NOMO-1 treated with DMSO at 0.1 percent for 48 hours (cell line): ENCODE measurements at regions not wholly inside any gene's neighbourhood (a gene's known extent, or its start where the extent isn't known, plus 50 kb on each side); places are given as distances from the start of the nearest gene placed in this dataset.
A peak's percentile ranks its signal among the peaks of the same experiment; 100 is the strongest.

ENCODE experiments used
- DNase-seq: peaks from one replicate; lab custom pipeline; 2025; ENCODE audit not compliant: unreplicated experiment; lab: John Stamatoyannopoulos, UW

DNA sequence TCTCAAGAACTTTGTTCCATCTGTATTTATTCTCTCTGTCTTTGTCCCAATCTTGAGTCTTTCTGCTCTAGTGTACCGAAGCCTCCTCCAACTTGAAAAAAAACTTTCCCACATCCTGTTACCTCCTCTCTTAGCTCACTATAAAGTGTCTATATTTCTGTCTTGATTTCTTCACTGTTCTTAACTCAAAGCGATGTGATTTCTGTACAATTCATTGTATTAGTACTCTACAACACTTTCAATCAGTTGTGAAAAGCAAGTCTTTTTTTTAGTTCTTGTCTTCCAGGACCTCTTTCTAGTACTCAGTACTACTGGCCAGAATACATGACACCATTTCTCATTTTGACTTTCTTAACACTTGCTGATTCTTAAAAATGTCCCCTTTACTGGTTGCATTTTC, 353.5 kb upstream of the SATB1 start:
- DNase-seq, result no peak

DNA sequence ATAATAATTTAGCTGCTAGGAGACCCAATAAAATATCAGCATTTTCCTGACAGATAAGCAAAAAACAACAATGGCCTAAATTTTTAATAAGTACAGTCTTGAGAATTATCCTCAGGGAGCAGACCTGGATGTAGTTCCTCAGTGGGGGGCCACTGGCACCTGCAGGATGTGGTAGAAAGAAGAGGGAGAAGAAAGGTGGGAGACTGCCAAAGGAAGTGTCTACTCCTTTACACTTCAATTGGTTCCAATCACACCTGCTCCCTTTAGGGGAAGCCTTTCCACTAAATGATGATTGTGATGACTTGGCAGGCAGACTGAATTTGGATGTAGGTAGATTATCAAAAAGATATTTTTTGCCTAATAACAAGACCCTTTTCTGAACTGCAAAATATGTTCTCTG, 353.0 kb upstream of the SATB1 start:
- DNase-seq, result no peak

DNA sequence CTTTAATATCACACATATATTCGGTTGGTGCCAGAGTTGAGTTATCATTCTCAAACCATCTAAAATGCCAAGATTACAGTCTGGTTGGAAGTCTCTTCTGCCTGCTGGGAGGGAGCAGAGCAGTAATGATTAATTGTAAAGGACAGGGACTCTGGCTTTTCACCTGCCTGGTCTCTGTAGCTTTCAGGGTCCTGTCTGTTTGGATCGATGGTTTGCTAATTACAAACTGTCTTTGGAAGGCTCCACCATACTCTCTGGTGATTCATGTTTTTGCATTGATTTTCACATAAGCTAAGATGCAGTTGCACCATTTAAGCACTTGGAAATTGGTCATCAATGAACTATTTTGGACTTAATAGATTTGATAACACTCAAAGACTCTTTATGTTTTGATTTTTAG, 350.4 kb upstream of the SATB1 start:
- DNase-seq, result no peak

DNA sequence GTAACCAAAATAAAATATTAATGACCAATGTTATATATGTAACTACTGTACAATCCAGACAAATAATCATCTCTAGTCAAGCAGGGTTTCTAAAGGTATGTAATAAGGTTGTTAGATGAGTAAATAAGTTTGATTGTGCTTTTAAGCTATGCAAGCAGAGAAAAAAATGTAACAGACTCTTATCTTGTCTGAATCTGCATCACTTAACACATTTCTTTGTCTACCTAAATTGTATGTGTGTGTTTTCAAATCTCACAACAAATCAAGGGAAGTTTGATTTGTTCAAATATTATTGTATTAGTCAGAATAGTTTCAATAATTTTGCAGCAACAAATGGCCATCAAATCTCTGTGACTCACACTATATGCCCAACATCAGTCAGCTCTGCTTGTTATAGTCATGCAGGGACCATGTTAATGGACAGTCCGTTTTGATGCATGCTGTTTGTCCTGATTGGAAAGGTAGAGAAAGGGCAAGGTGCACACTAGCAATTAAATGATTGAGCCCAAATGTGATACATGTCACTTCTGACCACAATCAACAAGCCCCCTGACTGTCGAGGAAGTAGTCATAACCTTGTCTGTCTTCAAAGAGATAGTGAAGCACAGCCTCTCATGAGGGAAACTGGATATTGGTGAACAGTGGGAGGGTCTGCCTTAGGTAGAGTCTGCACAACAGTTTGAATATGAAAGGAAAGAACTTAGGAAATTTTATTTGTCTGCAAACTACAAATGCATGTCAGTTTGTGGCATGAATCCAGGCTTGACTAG, 349.4 kb upstream of the SATB1 start:
- DNase-seq, result no peak

DNA sequence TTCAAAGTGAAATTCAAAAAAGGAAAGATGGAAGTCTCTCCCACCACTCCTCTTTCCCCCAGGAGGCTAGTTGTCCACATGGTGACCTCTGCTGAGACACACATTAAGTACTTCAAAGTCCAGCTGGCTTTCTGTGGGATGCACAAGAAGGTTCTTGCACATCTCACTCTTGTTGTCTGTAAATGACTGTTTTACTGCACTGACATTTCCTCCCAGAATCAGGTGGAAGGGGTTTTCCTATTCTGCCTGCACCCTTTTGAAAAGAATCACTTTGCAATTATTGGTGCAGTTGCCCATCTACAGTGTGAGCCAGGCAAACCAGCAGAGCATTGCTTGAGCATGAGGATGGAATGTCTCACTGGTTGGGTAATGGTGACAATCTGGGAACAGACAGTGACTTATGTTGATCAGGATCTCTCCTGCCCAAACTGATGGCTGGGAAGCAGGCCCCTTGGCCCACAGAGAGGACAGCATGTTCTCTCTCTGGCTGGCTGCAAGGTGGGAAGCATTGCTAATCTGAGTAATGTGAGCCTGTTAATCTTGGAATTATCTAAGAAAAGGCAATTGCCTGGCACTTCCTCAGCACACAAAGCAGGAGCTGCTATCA, 347.7 kb upstream of the SATB1 start:
- DNase-seq, result no peak

DNA sequence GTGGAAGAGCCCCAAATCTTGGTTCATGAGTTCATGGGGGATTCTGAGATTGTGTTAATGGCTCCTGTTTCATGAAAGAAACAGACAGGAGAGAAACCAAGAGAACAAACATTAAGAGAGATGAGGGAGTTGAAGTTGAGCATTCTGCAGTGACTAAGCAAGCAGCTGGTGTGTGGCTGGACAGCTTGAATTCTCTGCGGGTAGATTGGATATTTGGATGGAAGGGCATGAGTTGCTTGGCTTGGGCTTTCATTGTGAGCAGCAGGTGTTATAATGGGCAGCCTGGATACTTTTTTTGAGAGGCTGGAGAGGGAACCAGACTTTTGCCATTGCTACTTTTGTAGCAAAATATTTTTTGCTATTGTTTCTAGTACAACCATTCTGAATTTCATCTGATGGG, 346.8 kb upstream of the SATB1 start:
- no peak for DNase-seq

DNA sequence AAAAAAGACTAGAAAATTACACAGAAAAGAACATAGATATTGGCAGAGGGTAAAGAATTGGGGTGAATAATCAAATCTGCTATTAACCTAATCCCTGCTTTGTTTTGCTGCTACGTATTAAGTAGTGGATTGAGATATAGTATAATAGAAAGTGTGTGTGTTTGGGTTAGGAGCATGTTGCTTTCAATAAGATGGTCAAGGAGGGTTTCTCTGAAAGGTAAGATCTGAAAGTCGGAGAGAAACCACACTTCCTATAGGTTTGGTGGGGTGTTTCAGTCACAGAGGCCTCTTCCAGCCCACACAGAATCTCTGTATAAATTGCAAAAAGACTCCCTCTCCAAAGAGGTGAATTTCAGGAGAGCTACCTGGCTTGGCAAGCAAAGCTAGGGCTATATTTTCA, 345.7 kb upstream of the SATB1 start:
- no peak for DNase-seq

DNA sequence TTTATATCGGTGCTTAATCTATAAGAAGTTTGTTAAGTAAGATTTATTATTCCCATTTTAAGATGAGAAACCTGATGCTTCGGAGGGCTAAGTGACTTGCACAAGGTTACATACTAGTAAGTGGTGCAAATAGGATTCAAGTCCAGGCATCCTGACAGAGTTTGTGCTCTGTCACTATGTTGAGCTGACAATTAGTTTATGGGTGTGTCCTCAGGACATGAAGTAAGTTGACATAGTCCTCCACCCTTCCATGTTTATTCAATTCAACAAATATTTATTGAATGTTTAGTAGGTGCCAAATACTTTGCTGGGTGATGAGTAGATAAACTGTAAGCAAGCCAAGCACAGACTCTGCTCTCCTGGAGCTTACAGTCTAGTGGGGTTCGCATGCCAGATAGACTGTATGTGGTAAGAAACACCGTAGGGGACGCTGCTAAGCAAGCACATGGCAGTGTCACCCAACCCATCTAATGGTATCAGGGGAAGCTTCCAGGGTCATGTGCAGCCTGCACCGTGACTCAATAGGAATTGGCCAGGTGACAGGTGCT, 342.7 kb upstream of the SATB1 start:
- DNase-seq, result no peak

DNA sequence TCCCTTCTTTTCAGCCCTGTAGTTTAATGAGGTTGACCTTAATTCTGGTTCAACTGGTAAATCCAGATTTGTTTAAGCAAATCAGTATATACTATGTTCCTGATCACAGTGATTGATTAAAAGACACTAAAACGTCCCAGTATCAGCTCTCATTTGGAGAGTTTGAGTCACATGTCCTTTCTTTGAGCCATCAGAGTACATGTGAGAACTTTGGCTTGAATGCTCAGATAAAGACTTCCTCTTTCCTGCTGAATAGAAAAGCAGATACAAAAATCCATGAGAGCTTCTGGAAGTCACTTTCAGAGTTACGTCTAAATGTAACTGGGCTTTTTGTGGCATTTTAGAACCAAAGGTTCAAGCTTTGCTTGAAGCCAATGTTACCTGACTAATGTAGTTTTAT, 341.8 kb upstream of the SATB1 start:
- DNase-seq, result peak; percentile 53

DNA sequence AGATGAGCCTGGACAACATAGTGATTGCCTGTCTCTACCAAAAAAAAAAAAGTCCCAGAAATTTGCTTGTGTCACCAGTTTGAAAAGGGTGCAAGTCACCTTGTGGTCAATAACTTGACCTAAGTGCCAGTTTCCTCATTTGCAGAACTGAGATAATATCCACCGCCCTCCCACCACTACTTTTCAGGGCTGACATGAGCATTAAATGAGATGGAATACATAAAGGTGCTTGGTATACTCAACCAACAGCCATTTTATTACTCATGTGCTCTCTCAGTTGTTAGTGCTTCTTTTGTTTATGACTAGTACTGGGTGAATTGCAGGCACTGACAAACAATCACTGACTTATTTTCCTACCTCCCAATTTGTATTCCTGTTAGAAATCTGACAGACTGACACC, 340.5 kb upstream of the SATB1 start:
- no peak for DNase-seq

DNA sequence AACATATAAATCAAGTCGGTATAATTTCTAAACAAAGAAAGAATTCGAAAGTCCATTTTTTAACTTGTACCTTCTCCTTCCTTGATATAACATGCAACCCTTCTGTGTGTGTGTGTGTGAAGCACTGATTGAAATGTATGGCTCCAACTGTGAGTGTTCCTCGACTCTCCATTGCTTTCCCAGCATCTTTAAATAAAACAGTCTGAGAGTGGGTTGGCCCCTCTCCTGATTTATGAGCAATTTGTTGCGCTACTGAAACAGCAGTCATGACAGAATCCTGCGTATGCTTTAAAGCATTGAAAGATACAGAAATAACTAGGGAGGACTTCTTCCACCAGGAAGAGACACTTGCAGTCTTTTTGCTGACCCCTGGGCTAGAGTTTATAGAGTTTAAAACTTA, 340.0 kb upstream of the SATB1 start:
- no peak for DNase-seq

DNA sequence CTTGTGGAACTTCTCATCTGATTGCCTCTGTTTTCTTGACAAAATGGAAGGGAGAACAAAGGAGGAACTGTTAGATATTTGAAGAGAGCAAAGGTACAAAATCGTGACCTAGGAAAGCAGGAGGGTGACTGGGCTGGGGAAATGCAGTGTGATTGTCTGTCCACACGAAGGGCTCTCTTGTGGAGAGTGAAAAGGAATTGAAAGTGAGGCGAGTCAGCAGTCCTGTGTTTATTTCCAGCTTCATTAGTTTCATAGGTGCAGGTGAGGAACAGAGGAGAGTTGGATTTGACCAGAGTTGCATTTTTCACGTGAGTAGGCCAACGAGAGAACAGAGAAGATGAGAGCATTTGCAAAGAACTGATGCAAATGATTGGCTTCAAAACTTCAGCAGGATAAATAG, 336.4 kb upstream of the SATB1 start:
- DNase-seq, result no peak

DNA sequence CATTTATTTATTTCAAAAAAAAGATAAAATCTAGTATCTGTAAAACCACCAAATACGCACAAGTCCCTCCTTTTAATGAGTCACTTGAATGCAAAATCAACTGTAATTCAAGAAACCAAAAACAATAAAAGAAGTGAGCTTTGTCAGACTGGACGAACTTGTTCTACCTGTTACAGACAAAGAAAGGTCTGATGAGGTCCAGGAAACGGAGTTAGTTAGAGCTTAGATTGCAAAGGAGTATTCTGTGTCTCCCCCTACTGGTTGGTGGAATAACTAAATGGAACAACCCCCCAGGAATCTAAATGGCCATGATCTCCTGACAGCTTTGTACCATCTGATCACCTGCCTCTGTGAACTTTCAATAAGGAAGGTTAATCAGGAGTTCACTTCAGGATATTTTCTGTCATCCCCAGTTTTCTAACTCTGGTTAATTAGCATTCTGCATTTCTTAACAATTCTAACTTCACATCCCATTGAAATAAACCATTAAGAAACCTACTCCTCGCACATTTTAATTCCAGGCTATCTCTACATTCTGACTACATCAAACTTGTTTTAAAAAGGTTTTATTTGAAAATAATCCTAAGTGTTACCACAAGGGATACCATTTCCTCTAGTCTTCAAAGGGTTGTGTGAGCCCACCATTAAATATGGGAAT, 333.0 kb upstream of the SATB1 start:
- peak; percentile 71 for DNase-seq

DNA sequence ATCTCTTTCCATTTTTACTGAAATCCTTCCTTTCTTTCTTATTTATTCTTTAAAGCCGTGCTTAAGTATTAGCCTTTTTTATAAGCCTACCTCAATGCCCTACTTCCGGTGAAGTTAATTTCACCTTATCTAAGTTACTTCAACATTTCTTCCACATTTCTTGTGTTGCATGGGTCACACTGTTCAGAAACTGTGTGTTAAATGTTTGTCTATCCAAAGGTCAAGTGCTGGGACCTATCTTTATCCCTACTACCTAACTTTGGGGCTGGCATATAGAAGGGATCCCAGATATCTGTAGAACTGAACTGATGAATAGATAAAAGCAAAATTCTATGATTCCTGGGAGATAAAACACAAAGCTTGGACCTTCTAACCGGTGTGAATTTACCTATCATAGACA, 332.3 kb upstream of the SATB1 start:
- DNase-seq, result no peak

DNA sequence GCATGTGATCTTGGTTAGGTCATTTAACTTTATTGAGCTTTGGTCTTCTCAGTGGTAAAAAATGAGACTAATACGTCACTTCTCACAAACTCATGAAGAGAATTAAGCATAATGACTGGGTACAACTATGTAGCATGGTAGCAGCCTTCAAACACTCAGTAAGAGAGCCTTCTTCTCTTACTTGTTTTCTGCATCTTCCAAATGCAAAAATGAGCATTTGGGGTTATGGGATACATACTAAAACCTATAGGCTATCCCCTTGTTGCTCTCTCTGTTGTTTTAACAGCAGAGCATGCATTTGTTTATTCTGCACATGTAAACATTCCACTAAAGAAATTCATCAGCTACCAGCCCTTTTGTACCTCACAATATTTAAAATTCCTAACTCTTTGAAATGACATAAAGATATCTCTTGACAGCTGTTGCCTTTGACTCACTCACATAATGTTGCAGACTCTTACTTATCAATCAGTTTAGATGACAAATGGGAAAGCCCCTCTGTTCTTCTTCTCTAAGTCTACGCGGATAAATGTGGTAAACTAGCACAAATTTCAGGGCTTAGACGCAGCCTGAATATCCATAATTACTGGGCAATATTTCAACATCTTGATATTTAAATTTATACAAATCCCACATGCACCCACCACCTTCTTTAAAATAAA, 327.3 kb upstream of the SATB1 start:
- DNase-seq, result no peak

DNA sequence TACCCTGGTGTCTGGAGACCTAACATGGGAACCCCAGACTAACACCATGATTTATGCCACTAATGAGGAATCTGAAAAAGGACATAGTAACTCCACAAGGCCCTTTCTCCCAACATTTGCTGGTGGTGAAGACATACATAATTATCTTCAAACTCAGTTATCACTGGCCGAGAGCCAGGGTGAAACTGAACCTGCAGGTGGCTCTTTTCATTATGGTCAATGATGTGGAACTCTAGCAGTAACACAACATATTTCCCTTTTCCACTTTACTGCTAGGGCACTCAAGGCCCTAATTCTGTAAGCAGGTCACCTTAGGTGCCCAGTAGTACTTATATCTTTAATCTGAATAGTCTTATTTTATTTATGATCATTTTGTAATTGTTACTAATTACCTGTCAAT, 326.4 kb upstream of the SATB1 start:
- no peak for DNase-seq

DNA sequence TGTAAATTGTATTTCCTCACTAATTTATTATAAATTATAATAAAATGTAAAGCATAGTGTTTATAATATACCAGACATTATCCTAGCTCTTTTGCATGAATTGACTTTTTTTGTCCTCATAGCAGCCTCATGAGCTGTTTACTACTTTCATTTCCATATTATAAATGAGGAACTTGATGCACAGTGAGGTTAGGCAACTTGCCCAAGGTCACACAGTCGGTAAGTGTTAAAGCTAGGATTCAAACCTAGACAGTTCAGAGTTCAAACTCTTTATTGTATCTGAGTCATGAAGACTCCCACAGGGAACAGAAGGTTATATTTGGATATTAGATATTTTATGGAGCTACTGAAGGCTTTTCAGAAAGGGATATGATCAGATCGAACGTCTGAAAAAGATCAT, 322.2 kb upstream of the SATB1 start:
- peak; percentile 75 for DNase-seq

DNA sequence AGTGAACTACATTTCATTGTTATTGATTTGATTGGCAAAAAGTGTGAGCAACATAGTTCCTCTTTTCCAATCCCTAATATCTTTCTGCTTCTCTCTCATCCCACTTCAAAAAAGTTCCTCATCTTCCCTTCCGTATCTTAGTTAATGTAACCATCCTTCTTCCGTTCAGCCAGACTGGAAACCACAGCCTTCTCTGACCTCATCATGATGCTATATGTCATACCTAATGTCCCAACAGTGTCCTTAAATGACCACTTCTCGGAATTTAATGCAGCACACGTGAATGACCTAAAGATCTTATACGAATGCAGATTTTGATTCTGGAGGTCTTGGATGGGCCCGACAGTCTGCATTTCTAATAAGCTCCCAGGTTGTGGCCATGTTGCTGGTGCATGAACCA, 320.3 kb upstream of the SATB1 start:
- DNase-seq, result peak; percentile 88

DNA sequence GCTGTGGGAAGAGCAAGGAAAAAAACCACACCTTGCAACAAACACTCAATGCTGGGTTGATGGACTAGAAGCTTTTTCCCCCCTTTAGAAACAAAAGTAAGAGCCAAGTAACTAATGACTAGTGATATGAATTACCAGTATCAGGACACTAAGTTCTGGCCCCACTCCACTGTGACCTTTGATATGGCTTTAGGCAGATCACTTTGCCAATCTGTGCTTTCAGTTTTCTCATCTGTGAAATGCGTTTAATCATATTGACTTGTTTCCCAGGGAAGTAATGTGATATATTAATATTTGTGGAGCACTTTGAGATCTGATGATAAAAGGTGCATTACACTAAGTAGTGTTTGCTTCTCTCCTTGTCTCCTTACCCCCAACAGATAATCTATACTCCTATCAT, 319.3 kb upstream of the SATB1 start:
- no peak for DNase-seq

DNA sequence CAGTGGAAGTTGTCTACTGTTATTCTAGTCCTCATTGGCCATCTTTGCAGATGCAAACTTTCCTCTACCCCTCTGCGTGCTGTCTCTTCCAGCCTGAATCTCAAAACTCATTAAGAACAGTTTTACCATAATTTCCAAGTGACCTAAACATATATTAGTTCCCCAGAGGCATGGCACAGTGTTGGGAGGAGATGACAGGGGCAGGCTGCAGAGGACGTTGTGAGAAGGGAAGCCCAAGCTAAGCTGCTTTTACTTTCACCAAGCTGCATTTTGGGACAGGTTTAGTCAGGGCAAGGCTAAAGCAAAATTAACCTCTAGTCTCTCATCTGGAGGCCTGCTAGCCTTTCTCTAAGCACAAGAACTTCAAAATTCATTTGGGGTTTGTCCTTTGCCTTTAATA, 318.6 kb upstream of the SATB1 start:
- DNase-seq, result no peak

DNA sequence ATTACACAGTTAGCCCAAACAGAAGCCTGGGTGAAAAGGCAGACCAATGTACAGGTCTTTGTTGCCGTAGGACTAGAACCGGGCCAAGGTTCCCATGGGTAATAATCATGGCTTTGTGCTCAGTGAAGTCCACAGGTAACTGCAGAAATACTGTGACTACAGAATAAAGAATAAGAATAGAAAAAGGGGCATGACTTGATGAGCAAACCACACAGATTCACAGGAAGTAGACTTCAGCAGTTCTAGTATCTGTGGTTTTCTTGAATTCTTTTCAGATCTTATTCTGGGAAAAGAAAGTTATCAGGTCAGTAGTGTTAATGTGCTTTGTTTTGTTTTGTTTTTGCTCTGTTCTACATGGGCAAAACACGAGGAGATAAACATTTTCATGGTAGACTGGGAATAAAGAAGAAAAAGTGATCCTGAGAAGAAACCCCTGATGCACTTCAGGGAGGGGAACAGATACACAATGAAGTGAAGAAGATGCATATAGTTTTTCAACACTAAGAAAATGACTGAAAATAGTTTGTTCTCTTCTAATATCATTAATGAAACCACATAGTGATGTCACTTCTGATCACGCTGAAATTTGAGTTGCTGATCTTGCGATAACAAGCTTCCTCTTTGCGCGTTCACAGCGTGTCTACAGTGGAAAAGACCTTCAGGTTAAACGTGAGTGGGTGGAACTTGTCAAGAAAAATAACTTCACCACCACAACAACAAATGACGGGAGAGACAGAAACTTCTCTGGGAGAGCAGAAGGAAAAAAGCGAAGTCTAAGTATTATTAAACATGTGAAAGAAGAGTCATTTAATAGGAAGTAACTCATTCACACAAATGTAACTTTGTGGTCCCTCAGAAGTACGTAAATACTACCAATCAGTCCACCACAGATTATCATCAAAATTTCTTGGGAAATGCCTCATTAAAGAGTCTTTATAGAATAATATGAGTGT, 315.8 kb upstream of the SATB1 start:
- peak; percentile 48 for DNase-seq
